Suppressor macrophage treated with lipopolysaccharide for 4 hours (primary cell): ENCODE measurements at regions not wholly inside any gene's neighbourhood (a gene's known extent, or its start where the extent isn't known, plus 50 kb on each side); places are given as distances from the start of the nearest gene placed in this dataset.
"Not testable (repeated sequence)": the region's sequence is repeated elsewhere in the genome, so short reads cannot be mapped to it uniquely, and the experiment has no call there.

Experiments
- DNase-seq: peaks from one replicate; pipeline ENCODE4 v3.0.0-alpha.2; 2020

DNA sequence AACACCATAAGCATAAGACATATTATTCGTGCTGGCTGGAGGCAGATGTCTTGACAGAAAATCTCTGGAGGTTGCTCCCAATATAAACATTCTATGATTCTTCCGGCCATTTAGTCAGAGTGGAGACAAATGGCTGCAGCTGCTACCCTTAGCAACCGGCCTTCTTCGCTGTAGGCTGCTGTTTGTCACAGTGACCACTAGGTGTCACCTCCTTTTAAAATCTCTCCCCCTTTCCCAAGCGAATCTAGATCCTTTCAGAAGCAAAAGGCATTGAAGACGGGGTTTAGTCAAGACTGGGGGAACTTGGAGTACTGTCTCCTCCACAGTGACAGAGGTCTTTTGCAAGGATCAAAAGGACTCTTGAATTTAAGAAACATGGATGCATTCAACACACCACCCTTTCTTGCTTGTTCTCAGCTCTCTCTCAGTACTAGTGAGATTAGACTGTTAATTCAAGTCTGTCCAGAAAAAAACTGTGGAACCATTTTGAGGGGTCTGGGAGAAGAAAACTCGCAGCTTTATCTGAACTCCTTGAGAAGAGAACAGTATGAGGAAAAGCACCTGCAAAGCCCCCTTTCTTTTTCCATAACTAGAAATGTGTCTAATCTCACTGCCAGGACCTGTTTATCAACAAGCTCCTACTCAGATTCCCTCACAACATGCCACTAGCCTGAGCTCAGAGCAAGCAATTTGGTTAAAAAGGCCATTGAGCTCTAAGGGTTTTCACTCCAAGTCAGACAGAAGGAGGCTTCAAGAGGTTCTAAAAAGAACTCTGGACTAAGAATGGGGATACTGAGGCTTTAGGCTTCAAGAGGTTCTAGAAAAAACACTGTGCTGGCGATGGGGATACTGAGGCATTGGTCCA is 408.3 kb upstream of the PLXNA2 start:
- DNase-seq: peak; percentile 51

DNA sequence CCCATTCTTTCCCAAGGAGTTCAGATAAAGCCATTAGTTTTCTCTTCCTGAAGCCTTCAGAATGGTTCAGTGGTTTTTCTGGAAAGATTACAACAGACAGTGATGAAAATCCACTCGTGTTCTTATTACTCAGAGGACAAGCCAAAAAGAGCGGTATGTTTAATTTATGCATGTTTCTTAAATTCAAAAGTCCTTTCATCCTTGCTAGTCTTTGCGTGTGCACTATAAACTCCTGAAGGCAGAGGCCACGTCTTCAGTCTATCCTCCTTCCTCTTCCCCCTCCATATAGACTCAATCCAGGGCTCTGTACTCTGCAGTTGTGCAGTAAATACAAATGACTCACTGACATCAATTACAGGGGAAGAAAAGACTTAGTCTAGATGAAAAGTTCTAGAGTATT is 409.2 kb upstream of the PLXNA2 start:
- DNase-seq: no peak

DNA sequence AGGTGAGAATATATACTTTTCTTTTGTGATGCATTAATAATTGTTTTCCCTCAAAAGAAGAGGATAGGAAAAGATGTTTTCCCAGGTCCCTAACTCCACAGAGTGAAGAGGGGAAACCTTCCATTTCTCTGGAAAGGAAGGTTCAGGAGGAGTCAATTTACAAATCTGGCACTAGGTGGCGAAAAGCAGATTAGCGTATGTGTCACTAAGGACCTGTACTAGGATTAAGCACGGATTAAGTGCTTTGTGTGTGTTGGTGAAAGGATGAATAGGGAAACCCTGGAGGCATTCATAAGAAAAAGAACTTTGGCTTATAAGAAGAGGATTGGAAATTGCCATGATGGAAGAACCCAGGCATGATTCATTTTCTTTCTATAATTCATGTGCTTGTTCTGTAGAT is 410.1 kb upstream of the PLXNA2 start:
- peak; percentile 18 for DNase-seq

DNA sequence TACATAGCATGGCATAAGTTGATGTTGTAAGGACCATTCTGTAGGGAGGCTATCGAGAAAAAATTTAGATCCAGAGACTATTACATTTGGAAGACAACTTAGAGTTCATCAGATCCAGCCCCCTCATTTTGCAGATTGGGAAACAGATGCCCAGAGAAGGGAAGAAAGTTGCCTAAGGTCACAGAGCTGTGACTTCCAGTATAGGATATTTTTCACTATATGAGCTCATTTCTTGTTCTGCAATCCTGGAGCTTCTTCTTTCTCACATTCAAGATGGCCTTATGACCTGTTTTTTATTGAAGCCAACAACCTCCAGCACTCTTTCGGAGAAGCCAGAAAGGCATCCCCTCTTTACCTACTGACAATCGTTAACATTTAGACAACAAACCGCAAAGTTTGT is 421.8 kb upstream of the PLXNA2 start:
- peak; percentile 30 for DNase-seq

DNA sequence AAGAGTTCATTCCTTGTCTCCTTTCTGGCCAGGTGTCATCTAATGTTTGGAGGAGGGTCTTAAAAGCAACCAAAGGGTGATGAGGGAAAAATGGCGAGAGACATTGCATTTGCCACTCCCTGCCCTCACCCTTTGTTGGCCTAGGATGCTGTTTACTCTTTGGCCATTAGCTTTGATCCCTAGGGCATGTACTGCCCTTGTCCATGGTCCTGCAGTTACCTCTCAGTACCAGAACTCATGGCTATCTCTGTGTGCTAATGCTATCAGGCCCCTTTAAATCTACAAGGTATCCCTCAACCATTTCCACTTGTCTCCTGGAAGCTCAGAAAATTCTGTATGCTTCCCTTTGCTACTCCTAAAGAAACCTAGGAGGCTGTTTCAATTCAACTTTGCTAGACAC is 424.8 kb upstream of the PLXNA2 start:
- no peak for DNase-seq

DNA sequence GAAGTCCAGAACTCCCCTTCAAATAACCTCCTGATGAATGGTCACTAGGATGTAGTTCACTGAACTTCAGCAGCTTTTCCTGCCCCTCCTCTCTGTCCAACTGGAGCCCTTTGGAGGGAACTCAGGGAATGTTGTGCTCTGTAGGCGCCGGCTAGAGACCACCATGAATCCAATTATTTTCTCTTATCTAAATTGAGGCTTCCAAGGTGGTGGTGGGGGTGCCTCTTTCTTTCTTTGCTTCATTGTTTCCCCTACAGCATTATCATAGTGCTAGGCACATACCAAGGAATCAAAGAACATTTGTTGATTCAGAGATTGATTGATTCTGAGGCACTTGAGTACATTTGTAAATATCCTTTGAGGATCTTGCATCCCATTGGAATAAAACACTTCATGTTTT is 426.6 kb upstream of the PLXNA2 start:
- no peak for DNase-seq

DNA sequence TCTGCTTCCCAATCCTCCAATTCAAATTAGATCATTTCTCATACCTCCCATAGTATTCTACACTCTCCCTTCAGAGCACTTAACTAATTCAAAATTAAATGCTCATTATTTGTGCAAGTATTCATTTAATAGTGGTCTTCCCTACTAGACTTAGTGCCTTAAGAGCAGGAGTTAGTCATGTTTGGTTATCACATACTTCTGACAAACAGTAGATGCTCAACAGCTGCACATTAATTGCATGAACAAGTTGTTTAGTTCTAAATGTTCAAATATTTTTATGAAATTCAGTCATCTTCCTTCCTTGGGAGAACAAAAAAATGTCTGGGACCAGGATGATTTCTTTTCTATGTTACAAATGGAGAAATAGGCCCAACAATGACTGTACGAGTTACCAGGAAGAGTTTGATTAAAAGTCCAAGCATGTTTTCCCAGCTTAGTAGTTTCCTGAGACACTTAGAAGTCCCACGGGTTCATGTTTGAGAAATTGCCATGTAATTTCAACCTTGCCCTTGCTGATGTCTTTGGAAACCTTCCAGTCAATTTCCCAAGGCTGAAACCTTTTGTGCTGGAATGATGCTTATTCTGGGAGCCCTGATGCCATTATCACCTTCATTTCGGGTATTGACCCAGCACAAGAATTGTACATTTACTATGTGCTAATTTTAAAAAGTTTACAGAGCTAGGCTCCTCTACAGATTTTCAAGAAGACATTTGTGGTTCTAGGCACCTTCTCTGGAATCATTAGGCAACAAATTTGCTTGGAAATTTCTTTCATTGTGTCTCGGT is 437.9 kb upstream of the PLXNA2 start:
- DNase-seq: no peak

DNA sequence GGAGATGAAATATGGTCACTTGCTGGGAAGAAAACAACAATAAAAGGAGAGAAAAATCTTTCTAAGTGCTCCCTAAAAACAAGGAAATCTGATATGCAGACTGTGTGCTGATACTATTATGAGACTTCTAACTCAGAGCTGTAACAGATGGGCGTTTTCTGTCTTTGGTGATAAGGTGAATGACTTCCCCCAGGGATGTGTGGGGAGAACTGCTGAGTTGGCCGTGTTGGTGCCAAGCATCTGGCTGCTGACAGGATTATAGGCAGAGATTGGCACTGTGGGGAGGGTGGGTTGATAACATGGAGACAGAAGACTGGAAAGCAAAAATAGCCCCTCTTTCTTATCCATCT is 438.5 kb upstream of the PLXNA2 start:
- no peak for DNase-seq

DNA sequence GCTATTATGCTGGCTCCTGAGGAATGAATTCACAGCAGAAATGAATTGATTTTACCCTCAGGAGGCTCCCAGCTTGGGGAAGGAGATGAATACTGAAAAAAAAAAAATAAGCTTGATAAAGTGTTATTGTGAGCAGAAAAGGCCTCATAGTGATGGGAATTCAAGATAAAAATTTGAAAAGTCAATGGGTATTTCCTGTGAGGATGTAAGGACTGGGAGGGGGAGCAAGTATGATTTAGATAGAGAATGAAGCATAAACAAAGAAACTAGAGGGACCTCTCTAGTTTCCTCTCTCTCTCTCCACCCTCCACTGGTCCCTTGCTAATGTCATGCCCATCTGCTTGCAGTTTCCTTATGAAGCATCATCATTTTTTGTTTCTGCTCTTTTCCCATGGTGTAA is 439.0 kb upstream of the PLXNA2 start:
- no peak for DNase-seq

DNA sequence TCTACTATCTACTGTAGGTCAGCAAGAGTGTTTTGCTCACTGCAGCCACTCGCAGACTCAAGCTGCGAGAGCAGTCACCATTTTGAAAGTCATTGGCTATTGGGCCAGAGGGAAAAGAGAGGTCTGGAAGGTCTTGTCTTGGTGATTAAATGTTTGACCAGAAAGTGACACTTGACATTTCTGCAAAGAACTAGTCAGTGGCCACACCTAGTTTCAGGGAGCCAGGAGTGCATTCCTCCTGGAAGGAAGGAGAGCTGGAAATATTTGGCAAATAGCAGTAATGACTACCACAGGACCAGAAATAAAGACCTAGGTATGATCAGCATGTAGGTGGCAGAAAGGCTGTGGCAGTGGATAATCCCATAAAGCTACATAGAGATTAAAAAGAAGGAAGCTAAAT is 440.0 kb upstream of the PLXNA2 start:
- no peak for DNase-seq

DNA sequence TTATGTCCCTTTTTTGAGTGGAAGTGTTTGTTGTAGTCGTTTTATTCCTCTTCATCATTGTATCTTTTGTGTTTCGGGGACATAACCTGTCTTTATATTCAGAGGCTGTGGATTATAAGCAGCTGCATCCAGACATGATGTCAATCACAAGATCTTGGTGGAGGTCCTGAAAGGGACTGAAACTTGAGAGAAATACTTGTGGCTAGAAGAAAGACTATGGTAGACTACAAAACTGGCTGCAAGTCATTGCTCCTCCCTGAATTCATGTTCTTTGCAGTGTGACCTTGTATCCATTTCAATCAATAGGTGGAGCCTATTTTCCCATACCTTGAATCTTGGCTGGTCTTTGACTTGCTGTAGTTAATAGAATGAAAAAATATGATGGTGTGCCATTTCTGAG is 442.4 kb upstream of the PLXNA2 start:
- no peak for DNase-seq

DNA sequence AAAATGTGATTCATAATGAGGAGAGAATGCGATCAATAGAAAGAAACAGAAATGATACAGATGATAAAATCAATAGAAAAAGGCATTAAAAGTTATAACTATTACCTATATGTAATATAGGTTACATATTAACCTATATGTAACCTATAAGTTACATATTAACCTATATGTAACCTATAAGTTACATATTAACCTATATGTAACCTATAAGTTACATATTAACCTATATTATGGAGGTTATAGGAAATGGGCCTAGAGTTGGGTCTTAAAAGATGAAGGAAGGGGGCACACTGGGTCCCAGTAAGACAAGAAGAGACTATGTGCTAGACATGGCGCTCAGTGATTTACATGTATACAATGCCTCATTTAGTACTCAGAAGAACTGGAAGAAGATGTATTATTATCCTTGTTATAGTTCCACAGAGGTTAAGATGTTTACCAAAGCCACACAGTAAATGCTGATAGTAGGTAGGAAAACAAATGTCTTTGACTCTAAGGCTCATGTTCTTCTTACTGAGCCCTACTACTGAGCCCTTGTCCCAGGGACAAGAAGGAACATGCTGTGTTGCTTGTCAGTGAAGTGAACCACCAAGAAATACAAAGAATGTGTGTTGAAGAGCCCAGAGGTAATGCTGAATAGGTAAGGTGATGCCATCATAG is 444.6 kb upstream of the PLXNA2 start:
- no peak for DNase-seq

DNA sequence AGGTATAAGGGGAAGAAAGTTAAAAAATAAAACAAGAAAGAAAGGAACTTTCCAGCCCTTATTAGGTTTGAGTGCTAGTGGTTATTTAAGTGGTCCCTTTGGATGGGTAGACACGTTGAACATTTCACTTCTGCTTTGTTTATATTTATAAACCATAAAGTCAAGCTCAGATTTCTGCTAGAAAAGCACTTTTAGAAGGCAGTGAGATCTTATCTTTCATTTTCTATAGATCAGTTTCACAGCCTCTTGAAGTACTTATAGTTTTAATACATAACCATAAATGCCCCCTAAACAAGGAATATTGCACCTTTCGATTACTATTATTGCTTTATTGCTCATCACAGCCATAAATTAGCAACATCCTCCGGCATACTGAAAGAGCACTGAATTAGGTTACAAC is 446.8 kb upstream of the PLXNA2 start:
- DNase-seq: no peak

DNA sequence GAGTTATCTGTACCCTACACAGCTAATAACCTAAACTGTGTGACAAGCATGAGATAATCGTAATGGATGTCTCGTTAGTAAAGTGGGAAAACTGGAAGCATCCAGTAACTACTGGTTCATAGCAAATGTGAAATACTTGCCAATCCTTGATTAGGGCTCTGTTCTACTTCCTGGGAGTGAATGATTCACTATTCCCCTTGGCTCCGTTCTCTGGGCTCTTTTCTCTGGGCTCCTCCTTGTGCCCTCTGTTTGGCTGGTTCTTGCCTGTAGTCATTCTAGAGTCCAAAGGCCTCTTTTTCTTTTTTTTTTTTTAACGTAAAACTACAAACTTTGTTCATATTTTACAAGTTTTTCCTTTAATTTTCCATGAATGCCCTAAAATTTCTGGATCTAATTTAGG is 465.8 kb upstream of the PLXNA2 start:
- no peak for DNase-seq

DNA sequence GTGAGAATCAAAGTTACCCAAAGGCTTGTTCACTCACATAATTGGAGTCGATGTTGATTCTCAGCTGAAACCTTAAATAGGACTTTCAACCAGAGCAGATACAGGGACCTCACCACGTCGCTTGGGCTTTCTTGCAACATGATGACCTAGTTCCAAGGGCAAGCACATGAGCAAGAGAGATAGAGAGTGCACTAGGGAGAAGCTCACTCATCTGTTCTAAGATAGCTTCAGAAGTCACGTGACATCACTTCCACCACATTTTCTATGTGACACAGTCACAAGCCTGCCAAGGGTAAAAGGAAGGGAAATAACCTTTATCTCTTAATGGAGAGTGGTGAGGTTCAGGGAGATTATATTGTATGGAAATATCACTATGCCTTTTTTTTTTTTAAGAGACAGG is 470.1 kb upstream of the PLXNA2 start:
- DNase-seq: peak; percentile 33

DNA sequence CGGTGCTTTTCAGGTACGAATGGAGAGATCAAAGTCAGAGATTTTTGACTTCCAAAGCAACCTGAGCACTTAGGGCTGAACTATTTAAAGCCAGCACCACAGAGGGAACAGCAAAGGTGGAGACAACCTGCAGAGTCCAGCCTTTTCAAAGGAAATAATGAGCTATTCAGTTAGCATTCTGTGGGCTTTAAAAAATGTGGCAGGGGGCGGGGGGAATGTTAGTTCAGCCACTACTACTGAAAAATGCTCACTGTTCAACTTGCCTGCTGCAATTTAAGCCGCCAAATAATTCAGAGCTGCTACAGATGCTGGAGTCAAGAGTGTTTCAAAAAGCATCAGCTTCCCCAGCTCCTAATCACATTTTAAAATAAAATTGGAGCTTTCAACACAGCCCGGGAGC is 473.3 kb upstream of the PLXNA2 start:
- no peak for DNase-seq

DNA sequence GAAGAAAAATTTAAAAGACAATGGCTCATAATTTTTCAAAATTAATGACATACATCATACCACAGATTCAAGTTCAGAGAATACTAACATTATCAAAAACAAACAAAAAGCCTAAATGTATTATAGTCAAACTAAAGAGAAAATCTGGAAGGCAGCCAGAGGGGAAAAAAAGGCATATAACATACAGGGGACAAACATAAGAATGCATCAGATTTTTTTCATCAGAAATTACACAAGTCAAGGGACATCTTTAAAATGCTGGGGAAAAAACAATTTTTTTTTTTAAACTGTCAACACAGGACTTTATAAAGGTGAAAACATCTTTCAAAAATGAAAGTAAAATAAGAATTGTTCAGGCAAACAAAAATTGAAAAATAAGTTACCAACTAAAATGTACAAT is 478.4 kb upstream of the PLXNA2 start:
- no peak for DNase-seq

DNA sequence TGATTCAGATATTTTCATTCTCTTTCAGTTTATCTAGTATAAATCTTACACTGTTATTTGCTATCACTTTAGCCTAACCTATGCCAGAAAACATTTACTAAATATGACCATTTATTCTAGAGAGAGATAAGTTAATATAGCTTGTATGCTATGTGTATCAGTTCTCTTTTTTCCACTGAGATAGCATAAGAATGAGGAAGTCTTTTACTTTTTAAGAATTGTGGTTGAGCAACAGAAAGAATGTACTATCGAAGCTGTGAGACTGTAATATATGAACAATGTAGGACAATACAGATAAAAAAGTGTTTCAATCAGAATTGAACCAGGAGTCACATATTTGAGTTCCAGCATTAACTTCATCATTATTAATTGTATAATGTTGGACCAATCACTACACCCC is 479.9 kb upstream of the PLXNA2 start:
- peak; percentile 23 for DNase-seq

DNA sequence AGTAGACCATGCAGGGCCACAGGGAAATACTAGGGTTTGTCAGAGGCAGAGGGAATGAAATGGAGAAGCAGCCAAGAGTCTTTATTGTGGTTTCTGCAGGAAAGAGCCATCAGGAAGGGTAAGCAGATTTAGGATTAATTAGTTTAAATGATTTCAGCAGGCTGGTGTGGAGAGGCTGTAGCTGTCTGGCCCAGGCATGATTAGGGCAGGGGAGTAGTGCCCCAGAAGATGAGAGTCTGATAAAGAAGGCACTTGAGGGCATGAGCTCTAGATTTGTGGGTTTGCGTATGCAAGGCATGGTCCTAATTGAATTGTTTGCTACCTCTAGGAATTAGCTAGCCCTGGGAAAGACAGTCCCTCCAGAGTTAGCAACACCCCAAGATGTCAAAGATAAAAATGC is 484.6 kb upstream of the PLXNA2 start:
- DNase-seq: no peak

DNA sequence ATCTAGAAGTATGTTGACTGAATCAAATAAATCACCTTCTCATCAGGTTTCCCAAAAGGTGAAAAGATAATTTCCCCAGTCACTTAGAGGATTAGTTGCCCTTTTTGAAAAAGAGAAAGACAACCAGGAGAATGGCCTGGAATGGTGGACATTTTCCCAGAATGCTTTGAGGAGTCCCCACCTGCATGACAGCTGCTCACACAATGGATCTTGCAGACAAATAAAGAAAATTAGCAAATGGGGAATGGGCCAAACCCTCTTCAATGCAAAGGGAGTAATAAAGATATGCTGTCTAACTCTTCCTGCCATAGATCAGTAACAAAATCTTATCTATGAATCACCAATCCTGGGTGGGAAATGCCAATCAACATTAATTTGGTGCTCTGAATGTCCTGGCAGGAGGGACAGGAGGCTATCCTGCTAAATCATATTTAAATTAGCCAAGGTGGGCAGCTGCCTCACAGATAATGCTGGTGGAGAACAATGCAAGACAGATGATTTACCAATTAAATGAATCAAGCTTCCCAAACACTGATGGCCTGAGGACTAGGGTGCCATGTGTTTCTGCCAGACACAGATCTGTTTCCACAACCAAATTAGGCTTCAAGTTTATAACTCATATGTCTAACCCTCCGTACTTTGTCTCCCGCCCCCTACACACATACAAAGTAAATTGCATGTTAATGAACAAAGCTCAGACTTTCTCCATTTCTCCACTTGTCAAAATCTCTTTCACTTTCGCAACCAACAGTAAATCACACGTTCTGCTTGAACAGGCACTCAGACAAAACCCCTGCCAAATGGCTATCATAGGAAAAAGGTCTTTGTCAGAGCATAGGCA is 488.0 kb upstream of the PLXNA2 start:
- DNase-seq: peak; percentile 37

DNA sequence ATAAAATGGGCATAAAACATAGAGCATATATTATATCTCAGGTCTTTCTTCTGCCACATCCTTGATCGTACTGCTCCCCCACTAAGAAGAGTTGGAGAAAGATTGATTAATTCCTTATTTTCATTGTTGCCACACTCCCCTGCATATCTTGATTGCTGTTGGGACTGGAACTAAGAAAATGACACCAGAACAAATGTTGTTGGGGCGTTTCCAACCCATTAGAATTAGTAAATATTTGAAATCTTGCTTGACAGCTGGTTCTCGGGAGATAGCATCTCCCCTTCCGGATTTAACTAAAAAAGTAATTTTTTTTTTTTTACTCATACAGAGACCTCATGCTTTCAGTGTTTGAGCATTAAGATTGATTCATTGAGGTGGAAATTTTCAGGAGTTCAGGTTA is 493.0 kb upstream of the PLXNA2 start:
- no peak for DNase-seq

DNA sequence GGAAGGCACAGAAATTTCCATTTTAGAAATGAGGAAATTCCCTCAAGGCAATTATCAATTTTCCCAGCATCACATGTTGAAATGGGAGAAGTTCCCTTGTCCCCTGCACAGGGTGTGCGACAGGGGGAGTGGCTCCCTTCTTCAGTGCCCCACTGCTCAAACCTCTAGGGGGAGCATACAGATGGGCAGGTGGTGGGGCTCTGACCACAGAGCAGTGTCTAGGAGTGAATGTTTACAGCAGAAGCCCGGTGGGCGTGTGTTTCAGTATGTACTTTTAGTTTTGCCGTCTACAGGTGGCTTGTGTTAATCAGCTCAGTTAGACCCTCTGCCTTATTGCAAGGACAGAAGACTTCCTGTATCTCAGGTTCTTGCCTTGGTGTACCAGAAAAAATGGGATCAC is 493.7 kb upstream of the PLXNA2 start:
- no peak for DNase-seq

DNA sequence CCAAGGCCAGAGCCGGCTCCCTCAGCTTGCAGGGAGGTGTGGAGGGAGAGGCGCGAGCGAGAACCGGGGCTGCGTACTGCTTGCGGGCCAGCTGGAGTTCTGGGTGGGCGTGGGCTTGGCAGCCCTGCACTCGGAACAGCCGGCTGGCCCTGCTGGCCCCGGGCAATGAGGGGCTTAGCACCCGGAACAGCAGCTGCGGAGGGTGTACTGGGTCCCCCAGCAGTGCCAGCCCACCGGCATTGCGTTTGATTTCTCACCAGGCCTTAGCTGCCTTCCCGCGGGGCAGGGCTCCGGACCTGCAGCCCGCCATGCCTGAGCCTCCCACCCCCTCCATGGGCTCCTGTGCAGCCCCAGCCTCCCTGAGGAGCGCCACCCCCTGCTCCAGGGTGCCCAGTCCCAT is 495.5 kb upstream of the PLXNA2 start:
- DNase-seq: not testable (repeated sequence)
